ENCODE measurements at regions not wholly inside any gene's neighbourhood (a gene's known extent, or its start where the extent isn't known, plus 50 kb on each side); places are given as distances from the start of the nearest gene placed in this dataset.
"Not testable (repeated sequence)": the region's sequence is repeated elsewhere in the genome, so short reads cannot be mapped to it uniquely, and the experiment has no call there.

GRCh38 chr1:56263908-56264307 lies 315.5 kb downstream of the PLPP3 start:
- DNase-seq, result no peak
- no peak for ATAC-seq (replicated peaks)
- Mint-ChIP-seq H3K36me3 (no peaks in the 10 kb centered on the region), H3K27ac (no peak overlapping the region), H3K9me3 (peaks cover 4 to 7% of the 10 kb centered on the region in 2 donors), H3K27me3 (peaks cover 0 to 8% of the 10 kb centered on the region in 2 donors), H3K4me3 (no peak overlapping the region), H3K4me1 (peaks cover 0 to 6% of the 10 kb centered on the region in 2 donors)

- Mint-ChIP-seq H3K9me3 (peaks cover 4 to 7% of the 10 kb centered on the region in 2 donors), H3K27ac (no peak overlapping the region), H3K36me3 (no peaks in the 10 kb centered on the region), H3K4me1 (no peaks in the 10 kb centered on the region), H3K27me3 (peaks cover 0 to 8% of the 10 kb centered on the region in 2 donors), H3K4me3 (no peak overlapping the region)
- DNase-seq, result no peak
- ATAC-seq (replicated peaks), result no peak
Measured at GRCh38 chr1:56258371-56258770, 321.0 kb downstream of the PLPP3 start.

- ATAC-seq (replicated peaks) (no peak), DNase-seq (no peak)
- Mint-ChIP-seq H3K4me3 (no peak overlapping the region), H3K27ac (no peak overlapping the region), H3K27me3 (peaks cover 0 to 8% of the 10 kb centered on the region in 2 donors), H3K36me3 (no peaks in the 10 kb centered on the region), H3K9me3 (peaks cover 4 to 7% of the 10 kb centered on the region in 2 donors), H3K4me1 (no peaks in the 10 kb centered on the region)
Measured at GRCh38 chr1:56257726-56258125, 321.6 kb downstream of the PLPP3 start.

DNA sequence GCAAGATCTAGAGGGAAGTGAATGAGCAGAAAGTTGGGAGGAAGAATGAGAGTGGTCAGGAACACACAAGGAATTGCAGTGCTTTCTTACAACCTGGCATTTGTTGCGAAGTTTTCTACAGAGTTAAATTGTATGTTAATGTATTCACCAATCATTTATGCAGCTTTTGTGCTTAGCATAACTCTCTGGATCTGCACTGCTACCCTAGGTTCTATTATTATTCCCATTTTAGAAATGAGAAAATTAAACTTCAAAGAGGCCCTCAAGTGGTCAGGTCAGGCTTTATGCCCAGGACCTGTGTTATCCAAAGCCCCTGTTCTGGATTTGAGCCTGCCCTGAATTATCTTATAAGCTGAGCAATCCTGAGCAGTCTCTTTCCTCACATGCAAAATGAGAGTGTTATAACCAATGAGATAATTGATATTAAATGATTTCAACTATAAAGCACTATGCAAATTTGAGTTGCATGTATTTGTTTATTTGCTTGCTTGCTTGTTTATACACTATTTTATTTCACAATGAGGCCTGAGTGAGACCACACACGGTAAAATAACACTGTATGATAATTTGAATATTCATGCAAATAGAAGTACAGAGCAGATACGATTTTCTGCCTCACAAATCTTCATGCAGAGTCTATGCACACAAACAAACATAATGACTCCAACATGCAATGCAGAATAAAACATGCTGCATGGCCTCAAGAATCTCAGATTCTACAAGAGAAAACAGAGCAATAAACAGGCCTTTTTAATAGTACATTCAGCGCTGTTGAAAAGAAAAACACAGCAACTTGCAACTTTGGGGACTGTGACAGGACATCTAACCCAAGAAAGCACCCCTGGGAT lies 323.0 kb downstream of the PLPP3 start:
- no peaks in the 10 kb centered on the region for H3K36me3 Mint-ChIP-seq
- H3K27ac Mint-ChIP-seq, result no peak overlapping the region
- H3K4me1 Mint-ChIP-seq, result no peaks in the 10 kb centered on the region
- DNase-seq, result no peak
- no peak overlapping the region for H3K4me3 Mint-ChIP-seq
- peaks cover 4 to 7% of the 10 kb centered on the region in 2 donors for H3K9me3 Mint-ChIP-seq
- H3K27me3 Mint-ChIP-seq, result peaks cover 0 to 8% of the 10 kb centered on the region in 2 donors
- ATAC-seq (replicated peaks), result no peak

DNA sequence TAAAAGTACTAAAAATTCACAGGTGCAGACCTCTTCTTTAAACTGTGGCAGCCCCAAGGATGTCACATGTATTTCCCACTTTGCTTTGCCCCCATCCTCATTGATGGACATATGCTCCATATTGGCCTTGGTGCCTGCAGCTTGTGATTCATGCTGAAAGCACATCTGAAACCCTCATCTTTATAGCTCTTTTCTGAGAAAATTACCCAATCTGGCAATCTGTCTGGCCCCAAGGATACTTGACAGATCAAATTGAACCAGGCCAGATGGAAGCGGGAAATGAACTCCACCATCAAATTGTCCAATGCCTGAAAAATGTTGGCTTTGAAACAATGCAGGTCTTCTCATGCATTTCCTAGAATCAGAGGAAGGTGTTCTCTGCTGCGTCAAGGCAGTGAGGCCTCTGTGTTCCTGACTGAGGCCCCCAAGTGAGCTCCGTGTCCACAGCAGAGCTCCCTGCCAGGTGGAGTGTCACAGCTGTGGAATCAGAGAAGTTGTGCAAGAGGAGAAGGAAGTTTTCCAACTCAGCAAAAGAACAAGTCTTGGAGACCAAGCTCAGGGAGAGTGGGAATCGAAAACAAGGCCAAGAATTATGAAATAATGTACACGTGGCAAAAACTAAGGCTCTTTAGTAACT lies 323.7 kb downstream of the PLPP3 start:
- Mint-ChIP-seq H3K36me3 (no peaks in the 10 kb centered on the region), H3K27ac (no peak overlapping the region), H3K4me1 (no peaks in the 10 kb centered on the region), H3K4me3 (no peak overlapping the region), H3K27me3 (peaks cover 0 to 5% of the 10 kb centered on the region in 2 donors), H3K9me3 (peaks cover 4% of the 10 kb centered on the region in 2 donors)
- DNase-seq, result no peak
- ATAC-seq (replicated peaks), result no peak

DNA sequence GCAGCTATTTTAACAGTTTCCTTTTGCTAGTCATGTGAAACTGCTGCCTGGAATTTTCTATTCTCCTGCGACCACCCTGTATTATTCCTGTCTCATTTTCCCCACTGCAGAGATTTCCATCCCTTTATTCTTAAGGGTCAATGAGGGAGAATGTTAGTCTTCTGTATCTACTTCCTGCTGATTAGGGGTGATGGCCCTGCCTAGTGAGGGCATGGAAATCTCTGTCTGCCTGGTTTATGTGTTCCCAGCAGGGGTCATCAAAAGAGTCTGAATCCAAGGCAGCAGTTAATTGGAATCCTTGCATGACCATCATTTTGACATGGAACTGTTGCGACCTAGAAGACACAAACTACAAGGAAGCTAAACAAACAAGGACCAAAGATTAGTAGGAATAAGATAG lies 325.2 kb downstream of the PLPP3 start:
- DNase-seq (no peak), ATAC-seq (replicated peaks) (no peak)
- Mint-ChIP-seq H3K27me3 (no peaks in the 10 kb centered on the region), H3K4me1 (peaks cover 0 to 4% of the 10 kb centered on the region in 2 donors), H3K27ac (no peak overlapping the region), H3K4me3 (no peak overlapping the region), H3K36me3 (no peaks in the 10 kb centered on the region), H3K9me3 (no peaks in the 10 kb centered on the region)

DNA sequence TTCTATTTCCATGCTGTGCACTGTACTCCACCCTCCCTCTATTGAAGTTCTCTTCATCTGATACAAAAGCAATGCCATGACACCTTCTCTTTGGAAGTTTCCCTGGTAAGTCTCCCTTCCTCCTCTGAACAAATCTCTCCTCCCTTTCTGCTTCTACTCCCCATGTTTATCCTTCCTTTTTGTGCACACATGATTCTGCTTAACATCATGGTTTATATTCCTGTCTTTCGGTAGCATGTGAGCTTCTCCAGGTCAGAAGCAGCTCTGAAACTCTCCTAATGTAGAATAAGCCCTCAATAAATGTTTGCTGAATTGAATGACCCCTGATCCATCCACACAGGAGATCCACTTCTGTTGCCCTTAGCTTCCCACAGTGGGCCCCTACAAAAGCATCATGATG lies 328.6 kb downstream of the PLPP3 start:
- no peak for DNase-seq
- Mint-ChIP-seq H3K4me1 (peaks cover 0 to 10% of the 10 kb centered on the region in 2 donors), H3K27me3 (peaks cover 0 to 4% of the 10 kb centered on the region in 2 donors), H3K9me3 (no peaks in the 10 kb centered on the region), H3K36me3 (no peaks in the 10 kb centered on the region), H3K27ac (no peak overlapping the region), H3K4me3 (no peak overlapping the region)
- no peak for ATAC-seq (replicated peaks)

GRCh38 chr1:56249234-56249633 lies 330.1 kb downstream of the PLPP3 start:
- ATAC-seq (replicated peaks), result peak in 1 of 2 donors; percentile 27
- Mint-ChIP-seq H3K9me3 (peaks cover 0 to 3% of the 10 kb centered on the region in 2 donors), H3K4me3 (no peak overlapping the region), H3K27ac (no peak overlapping the region), H3K4me1 (peaks cover 0 to 10% of the 10 kb centered on the region in 2 donors), H3K27me3 (peaks cover 4% of the 10 kb centered on the region in 2 donors), H3K36me3 (no peaks in the 10 kb centered on the region)
- DNase-seq, result no peak

- Mint-ChIP-seq H3K27ac (no peak overlapping the region), H3K9me3 (peaks cover 0 to 3% of the 10 kb centered on the region in 2 donors), H3K27me3 (peaks cover 4% of the 10 kb centered on the region in 2 donors), H3K4me3 (no peak overlapping the region), H3K36me3 (no peaks in the 10 kb centered on the region), H3K4me1 (peaks cover 0 to 10% of the 10 kb centered on the region in 2 donors)
- no peak for ATAC-seq (replicated peaks)
- DNase-seq, result no peak
Measured at GRCh38 chr1:56248138-56248537, 331.2 kb downstream of the PLPP3 start.

GRCh38 chr1:56246726-56247125 lies 332.6 kb downstream of the PLPP3 start:
- not testable (repeated sequence) for DNase-seq; H3K27ac Mint-ChIP-seq; H3K4me3 Mint-ChIP-seq; H3K9me3 Mint-ChIP-seq; H3K4me1 Mint-ChIP-seq; ATAC-seq (replicated peaks); H3K36me3 Mint-ChIP-seq; H3K27me3 Mint-ChIP-seq

- Mint-ChIP-seq H3K4me1 (no peaks in the 10 kb centered on the region), H3K27ac (no peak overlapping the region), H3K27me3 (peaks cover 7 to 13% of the 10 kb centered on the region in 2 donors), H3K9me3 (peaks cover 4 to 8% of the 10 kb centered on the region in 2 donors), H3K4me3 (no peak overlapping the region), H3K36me3 (peaks cover 0 to 5% of the 10 kb centered on the region in 2 donors)
- DNase-seq (no peak), ATAC-seq (replicated peaks) (no peak)
Measured at GRCh38 chr1:56240400-56240799, 339.0 kb downstream of the PLPP3 start.

DNA sequence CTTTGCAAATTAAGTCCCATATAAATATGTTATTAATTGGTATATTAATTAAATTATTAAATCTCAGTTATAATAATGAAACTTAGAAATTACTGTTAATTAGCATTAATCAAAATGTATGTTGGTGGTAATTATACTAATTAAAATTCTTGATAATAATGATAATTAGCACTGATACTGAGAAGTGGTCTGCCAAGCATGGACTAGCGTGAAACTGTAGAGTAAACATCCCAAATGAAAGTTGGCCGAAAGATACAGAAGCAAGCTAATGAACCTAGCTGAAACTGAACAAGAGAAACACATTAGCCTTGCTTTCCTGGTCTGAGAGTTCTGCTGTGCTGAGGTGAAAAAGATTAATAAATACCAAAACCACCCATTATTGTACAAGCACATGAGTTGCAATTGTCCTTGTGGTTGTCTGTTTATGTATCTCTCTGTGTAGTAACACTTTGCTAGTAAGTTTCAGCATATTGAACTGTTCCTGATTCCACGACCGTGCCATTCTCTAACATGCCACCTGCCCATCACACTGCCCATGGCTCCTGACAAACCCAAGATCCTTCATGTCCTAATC lies 341.8 kb downstream of the PLPP3 start:
- Mint-ChIP-seq H3K27ac (no peak overlapping the region), H3K36me3 (peaks cover 0 to 2% of the 10 kb centered on the region in 2 donors), H3K27me3 (peaks cover 10 to 12% of the 10 kb centered on the region in 2 donors), H3K4me3 (no peak overlapping the region), H3K9me3 (peaks cover under 1 to 2% of the 10 kb centered on the region in 2 donors), H3K4me1 (no peaks in the 10 kb centered on the region)
- no peak for DNase-seq
- no peak for ATAC-seq (replicated peaks)

GRCh38 chr1:56236688-56237087 lies 342.7 kb downstream of the PLPP3 start:
- ATAC-seq (replicated peaks), result no peak
- DNase-seq, result no peak
- H3K27ac Mint-ChIP-seq, result no peak overlapping the region
- H3K9me3 Mint-ChIP-seq, result peaks cover 0 to 2% of the 10 kb centered on the region in 2 donors
- peaks cover 12 to 14% of the 10 kb centered on the region in 2 donors for H3K27me3 Mint-ChIP-seq
- H3K4me3 Mint-ChIP-seq, result no peak overlapping the region
- H3K4me1 Mint-ChIP-seq, result no peaks in the 10 kb centered on the region
- no peaks in the 10 kb centered on the region for H3K36me3 Mint-ChIP-seq

- Mint-ChIP-seq H3K36me3 (no peaks in the 10 kb centered on the region), H3K27ac (no peak overlapping the region), H3K9me3 (no peaks in the 10 kb centered on the region), H3K27me3 (peaks cover 15 to 20% of the 10 kb centered on the region in 2 donors), H3K4me1 (no peaks in the 10 kb centered on the region), H3K4me3 (no peak overlapping the region)
- no peak for ATAC-seq (replicated peaks)
- no peak for DNase-seq
Measured at GRCh38 chr1:56235909-56236510, 343.4 kb downstream of the PLPP3 start.
